ENCODE measurements at regions not wholly inside any gene's neighbourhood (a gene's known extent, or its start where the extent isn't known, plus 50 kb on each side); places are given as distances from the start of the nearest gene placed in this dataset.

GRCh38 chr3:25056803-25057351 is 371.2 kb upstream of the RARB start:
- DNase-seq: no peak

- DNase-seq: no peak
These were observed 370.7 kb upstream of the RARB start for GRCh38 chr3:25057379-25057778.

DNA sequence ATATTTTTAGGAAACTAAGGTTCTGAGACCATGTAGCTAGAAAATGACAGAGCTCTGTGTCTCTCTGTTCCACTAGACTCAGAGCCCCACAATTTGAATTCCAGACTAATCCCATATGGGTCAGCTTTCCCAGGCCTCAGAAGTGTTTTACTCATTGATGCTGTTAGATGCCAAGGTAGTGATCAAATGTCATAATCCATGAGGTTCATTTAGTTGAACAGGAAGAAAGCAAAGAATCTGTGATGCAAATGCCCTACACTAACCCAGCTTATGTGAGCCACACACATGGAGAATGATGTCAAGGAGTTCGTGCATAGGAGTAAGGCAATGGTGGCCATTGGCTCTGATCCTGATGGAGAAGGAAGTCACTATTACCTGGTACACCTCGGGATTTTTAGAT is 363.4 kb upstream of the RARB start:
- no peak for DNase-seq

GRCh38 chr3:25069970-25070369 is 358.1 kb upstream of the RARB start:
- DNase-seq: no peak

DNA sequence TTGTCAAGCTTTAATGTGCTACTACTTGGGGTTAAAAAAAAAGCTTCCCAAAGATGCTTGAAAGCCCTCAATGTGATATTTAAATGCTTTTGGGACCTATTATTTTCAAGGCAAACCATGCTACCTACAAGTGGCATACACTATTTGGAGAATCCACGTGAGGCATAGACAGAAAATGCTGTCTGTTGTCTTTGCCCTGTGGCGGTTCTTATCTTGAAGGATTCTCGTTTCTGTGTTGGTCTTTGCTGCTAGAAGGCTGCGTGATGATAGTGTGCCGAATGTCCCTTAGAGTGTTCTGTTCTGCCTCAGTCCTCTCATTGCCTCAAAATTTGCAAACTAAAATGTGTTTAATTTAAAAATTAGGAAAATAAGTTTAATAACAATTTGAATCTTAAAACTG is 356.2 kb upstream of the RARB start:
- DNase-seq: no peak

GRCh38 chr3:25073423-25073822 is 354.6 kb upstream of the RARB start:
- no peak for DNase-seq

DNA sequence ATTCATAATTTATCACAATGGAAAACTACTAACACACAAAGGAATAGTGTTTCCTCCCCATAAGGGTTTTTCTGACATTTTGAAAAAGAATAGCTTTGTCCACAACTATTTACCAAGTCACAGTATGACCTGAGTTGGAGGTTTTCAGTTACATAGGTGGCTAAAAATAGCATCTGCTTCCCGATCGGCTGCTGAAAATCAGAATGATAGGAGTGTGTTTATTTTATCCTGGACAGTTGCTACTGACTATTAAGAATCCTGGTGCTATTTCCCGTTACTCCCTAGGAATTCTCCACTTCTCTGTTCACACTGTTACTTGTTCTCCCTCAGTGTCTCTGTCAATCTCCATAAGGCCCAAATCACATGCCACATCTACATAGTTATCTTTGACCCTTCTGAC is 353.9 kb upstream of the RARB start:
- no peak for DNase-seq

DNA sequence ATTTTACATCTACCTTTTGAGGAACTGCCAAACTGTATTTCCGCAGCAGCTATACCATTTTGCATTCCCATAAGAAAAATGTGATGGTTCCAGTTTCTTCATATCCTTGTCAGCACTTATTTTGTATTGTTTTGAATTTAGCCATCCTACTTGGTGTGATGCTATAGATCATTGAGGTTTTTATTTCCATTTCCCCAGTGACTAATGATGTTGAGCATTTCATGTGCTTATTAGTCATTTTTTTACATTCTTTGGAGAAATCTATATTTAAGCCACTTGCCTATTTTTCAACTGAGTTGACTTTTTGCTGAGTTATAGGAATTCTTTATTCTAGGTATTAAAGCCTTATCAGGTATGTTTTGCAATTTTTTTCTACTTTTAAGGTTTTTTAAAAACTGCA is 347.6 kb upstream of the RARB start:
- DNase-seq: no peak

DNA sequence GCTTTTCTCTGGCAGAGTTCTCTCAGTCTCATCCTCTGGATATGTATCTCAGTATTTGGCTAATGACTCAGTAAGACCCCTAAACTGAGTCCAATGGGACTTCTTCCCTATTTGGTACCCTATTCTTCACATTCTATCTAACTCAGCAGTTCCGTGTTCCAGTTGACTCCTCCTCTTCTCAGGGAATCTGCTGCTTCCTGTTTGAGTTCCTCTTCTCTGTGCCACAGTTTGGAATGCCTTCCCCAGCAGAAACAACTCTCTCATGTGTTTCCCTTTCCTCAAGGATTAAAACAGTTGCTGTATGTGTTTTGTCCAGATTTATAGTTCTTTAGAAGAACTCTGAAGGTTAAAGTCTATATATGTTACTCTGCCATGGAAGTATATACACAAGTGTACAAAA is 344.0 kb upstream of the RARB start:
- no peak for DNase-seq

DNA sequence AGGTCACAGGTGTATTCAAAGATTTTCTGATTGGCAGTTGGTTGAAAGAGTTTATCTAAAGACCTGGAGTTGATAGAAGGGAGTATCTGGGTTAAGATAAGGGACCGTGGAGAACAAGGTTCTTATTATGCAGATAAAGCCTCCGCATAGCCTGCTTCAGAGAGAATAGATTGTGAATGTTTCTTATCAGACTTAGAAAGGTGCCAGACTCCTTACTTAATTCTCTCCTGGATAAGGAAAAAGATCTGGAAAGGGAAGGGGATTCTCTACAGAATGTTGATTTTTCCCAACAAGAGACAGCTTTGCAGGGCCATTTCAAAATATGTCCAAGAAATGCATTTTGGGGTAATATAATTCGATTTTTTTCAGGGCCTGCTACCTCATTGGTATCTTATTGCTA is 341.3 kb upstream of the RARB start:
- DNase-seq: no peak

DNA sequence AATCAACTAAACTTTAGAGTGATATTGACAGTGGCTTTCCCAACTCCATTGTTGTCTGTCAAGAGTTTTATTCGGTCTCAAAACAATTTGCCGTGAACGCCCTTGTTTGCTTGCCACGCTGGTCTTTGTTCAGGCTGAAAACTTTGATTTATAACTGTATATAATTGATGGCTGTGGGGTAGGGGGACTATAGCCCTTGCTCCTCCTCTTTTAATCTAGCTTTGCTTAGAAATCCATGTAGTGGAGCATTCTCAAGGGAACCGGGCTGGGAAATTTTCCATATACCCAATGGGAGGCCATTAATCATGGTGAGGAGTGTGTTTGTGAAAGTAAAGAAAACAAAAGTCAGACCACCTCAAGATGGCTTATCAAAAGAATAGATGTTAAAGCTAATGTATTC is 339.8 kb upstream of the RARB start:
- no peak for DNase-seq

DNA sequence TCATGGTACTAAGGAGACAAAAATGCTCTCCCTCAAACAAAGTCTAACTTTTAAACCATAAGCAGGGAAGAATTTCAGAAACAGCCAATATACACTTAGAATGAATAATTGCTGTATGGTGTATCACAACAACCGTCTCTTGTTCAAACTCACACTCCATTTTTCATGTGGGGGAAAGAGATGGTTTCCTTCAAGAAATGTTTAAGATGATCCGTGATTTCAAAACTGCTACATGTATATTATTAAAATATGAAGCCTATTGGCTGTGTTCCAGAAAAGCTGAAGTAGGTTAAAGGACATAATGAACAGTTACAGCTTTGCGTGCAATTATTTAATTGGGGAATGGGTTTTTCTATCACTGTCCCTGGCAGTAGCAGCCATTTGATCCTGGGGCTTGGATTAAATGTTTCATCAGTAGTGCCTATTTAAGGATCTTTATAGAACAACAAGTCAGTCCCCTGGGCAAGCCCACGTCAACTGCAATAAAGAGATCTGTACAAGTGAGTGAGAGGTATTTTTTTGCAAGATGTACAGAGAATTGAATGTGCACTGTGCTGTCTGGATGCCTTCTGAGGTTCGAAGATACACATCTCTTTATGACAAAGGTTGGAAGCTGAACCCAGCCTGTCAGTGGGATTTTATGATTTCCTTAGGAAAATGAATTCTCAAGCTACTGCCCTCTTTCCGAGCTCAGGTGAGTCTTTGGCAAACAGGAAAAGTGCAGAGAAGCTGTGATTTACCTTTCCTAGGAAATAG is 337.2 kb upstream of the RARB start:
- DNase-seq: no peak

GRCh38 chr3:25091934-25092333 is 336.1 kb upstream of the RARB start:
- DNase-seq: no peak

DNA sequence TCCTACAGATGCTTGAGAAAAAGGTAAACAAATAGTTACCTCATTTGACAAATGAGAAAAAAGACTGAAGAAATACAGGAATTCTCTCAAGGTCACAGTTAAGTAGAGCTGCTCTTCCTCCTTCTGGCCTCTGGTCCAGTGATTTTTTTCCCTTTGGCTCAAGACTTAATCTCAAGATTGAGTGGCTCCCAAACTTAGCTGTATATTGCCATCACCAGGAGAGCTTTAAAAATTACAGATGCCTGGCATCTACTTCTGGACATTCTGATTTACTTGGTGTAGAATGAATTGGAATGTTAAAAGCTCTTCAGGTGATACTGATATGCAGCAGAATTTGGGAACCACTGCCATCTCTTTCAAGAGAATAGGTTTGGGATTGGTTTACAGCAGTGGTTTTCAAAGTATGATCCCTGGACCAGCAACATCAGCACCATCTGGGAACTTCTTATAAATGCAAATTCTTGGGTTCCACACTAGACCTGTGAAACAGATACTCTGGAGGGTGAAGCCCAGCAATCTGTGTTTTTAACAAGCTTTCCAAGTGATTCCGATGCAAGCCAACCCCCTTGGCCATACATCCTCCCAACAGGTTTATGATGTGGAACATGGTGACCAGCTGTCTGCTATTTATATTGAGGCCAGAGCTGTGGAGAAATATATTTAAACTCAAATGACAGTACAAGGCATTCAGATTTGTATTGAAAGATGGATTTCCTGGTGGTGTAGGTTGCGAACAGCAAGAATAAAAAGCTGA is 333.0 kb upstream of the RARB start:
- no peak for DNase-seq

- DNase-seq: no peak
These were observed 331.5 kb upstream of the RARB start for GRCh38 chr3:25096536-25096935.

GRCh38 chr3:25097023-25097422 is 331.0 kb upstream of the RARB start:
- no peak for DNase-seq

DNA sequence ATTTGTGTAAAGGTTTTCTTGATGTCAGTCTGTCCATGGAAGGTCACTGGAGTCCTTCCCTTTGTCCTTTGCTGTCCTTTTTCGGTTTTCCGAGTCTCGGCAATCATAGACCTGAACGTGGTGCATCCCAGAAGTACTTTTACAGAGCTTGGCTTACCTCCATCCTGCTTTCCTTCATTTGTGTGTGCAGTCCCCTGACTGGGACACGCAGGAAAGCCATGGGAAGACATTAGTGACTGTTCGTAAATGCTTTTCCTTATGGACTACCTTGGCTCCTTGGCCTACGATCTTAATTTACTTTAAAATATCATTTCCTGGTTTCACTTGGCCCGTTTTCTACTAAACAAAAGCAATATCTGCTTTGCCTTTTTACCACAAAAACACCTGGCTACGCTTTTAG is 328.4 kb upstream of the RARB start:
- no peak for DNase-seq

GRCh38 chr3:25103391-25103790 is 324.7 kb upstream of the RARB start:
- DNase-seq: no peak

- DNase-seq: no peak
These were observed 320.0 kb upstream of the RARB start for GRCh38 chr3:25107918-25108617.

DNA sequence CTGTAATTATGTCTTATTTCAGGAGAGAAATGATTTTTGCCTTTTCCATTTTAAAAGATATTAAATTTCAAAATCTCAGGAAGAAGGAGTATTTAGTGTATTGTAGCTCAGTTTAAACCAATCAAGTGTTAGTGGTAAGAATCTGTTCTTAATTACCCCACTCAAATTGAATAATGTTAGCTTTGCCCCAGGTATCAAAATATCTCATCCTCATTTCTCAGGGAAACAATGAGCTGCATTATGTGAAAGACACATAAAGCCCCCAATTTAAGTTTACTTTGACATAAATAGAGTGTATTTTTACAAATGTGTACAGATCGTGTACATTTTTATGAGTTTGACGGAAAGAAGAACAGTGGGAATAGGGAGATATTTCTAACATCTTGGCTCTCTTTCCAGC is 317.4 kb upstream of the RARB start:
- DNase-seq: no peak

- no peak for DNase-seq
These were observed 314.2 kb upstream of the RARB start for GRCh38 chr3:25113891-25114290.

DNA sequence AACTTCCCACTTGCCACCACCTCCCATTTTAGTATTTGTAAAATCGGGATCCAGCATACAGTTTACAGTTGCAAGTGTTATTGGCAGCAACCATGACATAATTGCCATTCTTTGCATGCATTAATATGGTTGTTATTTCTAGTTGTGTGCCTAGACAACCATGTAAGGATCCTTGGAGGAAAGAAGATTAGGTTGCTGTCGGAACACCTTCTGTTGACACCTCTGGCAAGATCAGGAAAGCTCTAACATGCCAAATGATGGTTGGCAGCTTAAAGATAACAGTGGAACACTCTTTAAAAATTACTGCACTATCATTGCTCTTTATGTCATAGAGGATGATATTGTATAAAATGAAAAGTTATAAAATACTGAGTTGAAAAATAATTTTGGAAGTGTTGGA is 313.5 kb upstream of the RARB start:
- no peak for DNase-seq

DNA sequence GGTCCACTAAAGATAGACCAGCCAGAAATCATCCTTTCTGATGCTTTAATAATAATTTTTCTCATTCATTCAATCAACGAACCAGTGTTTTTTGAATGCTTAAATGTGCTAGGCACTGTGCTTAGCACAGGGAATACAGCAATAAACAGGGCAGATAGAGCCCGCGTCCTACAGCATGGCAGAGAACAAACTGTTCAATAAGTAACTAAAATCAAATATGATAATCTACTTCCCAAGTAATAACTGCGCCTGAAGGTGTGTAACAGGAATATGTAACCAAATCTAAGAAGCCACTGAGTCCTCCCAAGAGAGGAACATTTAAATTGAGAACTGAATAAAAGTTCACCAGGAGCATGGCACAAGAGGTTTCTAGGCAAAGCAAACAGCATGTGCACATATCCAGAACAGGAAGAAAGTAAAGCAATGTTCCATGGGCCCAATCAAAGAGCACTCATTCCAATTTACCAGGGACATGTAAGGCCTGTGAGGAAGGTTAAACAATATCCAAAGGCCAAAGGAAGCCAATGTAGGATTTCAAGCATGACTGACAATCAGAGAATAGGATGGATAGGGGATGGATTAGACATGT is 311.0 kb upstream of the RARB start:
- no peak for DNase-seq

Data from NCI-H1092 (cell line).